ENCODE measurements at regions not wholly inside any gene's neighbourhood (a gene's known extent, or its start where the extent isn't known, plus 50 kb on each side); places are given as distances from the start of the nearest gene placed in this dataset.

- FAIRE-seq, result no peak
- no peak for DNase-seq (ENCODE audit: insufficient read length, low spot score)
- no peak for TF ChIP-seq POU2F2 (IDR thresholded peaks at IDR 0.05; ENCODE audit: low read depth, low read length)
Measured at GRCh38 chr14:56490379-56490778, 89.2 kb upstream of the TMEM260 start.

GRCh38 chr14:56491299-56492285 is 88.0 kb upstream of the TMEM260 start:
- FAIRE-seq (peak; percentile 86), DNase-seq (ENCODE audit: insufficient read length, low spot score) (no peak)
- TF ChIP-seq POLR2AphosphoS5 (IDR thresholded peaks at IDR 0.05; ENCODE audit: low read depth, low read length) (no peak), PAX5 (IDR thresholded peaks at IDR 0.05; ENCODE audit: insufficient read depth, low read length, severe bottlenecking) (no peak), POU2F2 (IDR thresholded peaks at IDR 0.05; ENCODE audit: low read depth, low read length) (no peak), POLR2A (IDR thresholded peaks at IDR 0.05; ENCODE audit: low read depth, low read length) (no peak), TAF1 (IDR thresholded peaks at IDR 0.05; ENCODE audit: low read depth, low read length) (no peak), SPI1 (IDR thresholded peaks at IDR 0.05; ENCODE audit: low read depth, low read length) (no peak)

- FAIRE-seq (no peak), DNase-seq (ENCODE audit: insufficient read length, low spot score) (no peak)
- no peak for TF ChIP-seq POLR2A (IDR thresholded peaks at IDR 0.05; ENCODE audit: low read depth, low read length)
Measured at GRCh38 chr14:56494167-56494566, 85.4 kb upstream of the TMEM260 start.

- TF ChIP-seq POU2F2 (IDR thresholded peaks at IDR 0.05; ENCODE audit: low read depth, low read length), result no peak
- TF ChIP-seq TAF1 (IDR thresholded peaks at IDR 0.05; ENCODE audit: low read depth, low read length), result no peak
- no peak for TF ChIP-seq SPI1 (IDR thresholded peaks at IDR 0.05; ENCODE audit: low read depth, low read length)
- FAIRE-seq (no peak), DNase-seq (ENCODE audit: insufficient read length, low spot score) (no peak)
Measured at GRCh38 chr14:56498112-56498511, 81.5 kb upstream of the TMEM260 start.

- no peak for TF ChIP-seq POLR2A (IDR thresholded peaks at IDR 0.05; ENCODE audit: low read depth, low read length)
- TF ChIP-seq TAF1 (IDR thresholded peaks at IDR 0.05; ENCODE audit: low read depth, low read length), result no peak
- no peak for TF ChIP-seq PAX5 (IDR thresholded peaks at IDR 0.05; ENCODE audit: insufficient read depth, low read length, severe bottlenecking)
- no peak for TF ChIP-seq POLR2AphosphoS5 (IDR thresholded peaks at IDR 0.05; ENCODE audit: low read depth, low read length)
- no peak for TF ChIP-seq SPI1 (IDR thresholded peaks at IDR 0.05; ENCODE audit: low read depth, low read length)
- no peak for TF ChIP-seq POU2F2 (IDR thresholded peaks at IDR 0.05; ENCODE audit: low read depth, low read length)
- DNase-seq (ENCODE audit: insufficient read length, low spot score) (no peak), FAIRE-seq (no peak)
Measured at GRCh38 chr14:56501909-56502530, 77.6 kb upstream of the TMEM260 start.

- TF ChIP-seq POLR2A (IDR thresholded peaks at IDR 0.05; ENCODE audit: low read depth, low read length) (no peak), SPI1 (IDR thresholded peaks at IDR 0.05; ENCODE audit: low read depth, low read length) (no peak), POU2F2 (IDR thresholded peaks at IDR 0.05; ENCODE audit: low read depth, low read length) (no peak), PAX5 (IDR thresholded peaks at IDR 0.05; ENCODE audit: insufficient read depth, low read length, severe bottlenecking) (no peak), POLR2AphosphoS5 (IDR thresholded peaks at IDR 0.05; ENCODE audit: low read depth, low read length) (no peak), TAF1 (IDR thresholded peaks at IDR 0.05; ENCODE audit: low read depth, low read length) (no peak)
- FAIRE-seq (no peak), DNase-seq (ENCODE audit: insufficient read length, low spot score) (no peak)
Measured at GRCh38 chr14:56505361-56505760, 74.2 kb upstream of the TMEM260 start.

DNA sequence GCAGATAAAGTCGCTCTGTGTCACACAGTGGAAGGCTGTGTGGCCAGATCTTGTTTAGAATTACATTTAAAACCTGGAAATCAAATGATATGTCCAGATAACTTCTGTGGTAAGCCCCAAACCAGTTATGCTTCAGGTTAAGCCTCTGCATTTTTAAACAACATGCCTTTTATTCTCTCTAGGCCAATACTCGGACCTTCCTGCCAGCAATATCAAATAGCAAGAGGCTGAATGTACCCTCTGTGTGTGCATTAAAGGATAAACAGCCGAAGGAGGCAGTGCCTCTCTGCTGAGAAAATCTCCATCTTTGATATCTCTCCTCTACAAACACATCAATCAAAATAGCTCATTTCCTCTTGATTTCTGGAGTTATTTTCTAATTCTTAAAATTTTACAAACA is 67.1 kb upstream of the TMEM260 start:
- no peak for DNase-seq (ENCODE audit: insufficient read length, low spot score)
- TF ChIP-seq POLR2AphosphoS5 (IDR thresholded peaks at IDR 0.05; ENCODE audit: low read depth, low read length) (no peak), POLR2A (IDR thresholded peaks at IDR 0.05; ENCODE audit: low read depth, low read length) (no peak), SPI1 (IDR thresholded peaks at IDR 0.05; ENCODE audit: low read depth, low read length) (no peak), TAF1 (IDR thresholded peaks at IDR 0.05; ENCODE audit: low read depth, low read length) (no peak), POU2F2 (IDR thresholded peaks at IDR 0.05; ENCODE audit: low read depth, low read length) (no peak), PAX5 (IDR thresholded peaks at IDR 0.05; ENCODE audit: insufficient read depth, low read length, severe bottlenecking) (no peak)
- no peak for FAIRE-seq

GRCh38 chr14:56514663-56515371 is 64.8 kb upstream of the TMEM260 start:
- DNase-seq (ENCODE audit: insufficient read length, low spot score) (no peak), FAIRE-seq (no peak)
- TF ChIP-seq POU2F2 (IDR thresholded peaks at IDR 0.05; ENCODE audit: low read depth, low read length) (no peak), SPI1 (IDR thresholded peaks at IDR 0.05; ENCODE audit: low read depth, low read length) (no peak), POLR2AphosphoS5 (IDR thresholded peaks at IDR 0.05; ENCODE audit: low read depth, low read length) (no peak), TAF1 (IDR thresholded peaks at IDR 0.05; ENCODE audit: low read depth, low read length) (no peak), POLR2A (IDR thresholded peaks at IDR 0.05; ENCODE audit: low read depth, low read length) (no peak), PAX5 (IDR thresholded peaks at IDR 0.05; ENCODE audit: insufficient read depth, low read length, severe bottlenecking) (no peak)

GRCh38 chr14:56515739-56516138 is 63.9 kb upstream of the TMEM260 start:
- FAIRE-seq (no peak), DNase-seq (ENCODE audit: insufficient read length, low spot score) (no peak)
- no peak for TF ChIP-seq TAF1 (IDR thresholded peaks at IDR 0.05; ENCODE audit: low read depth, low read length)
- no peak for TF ChIP-seq POLR2AphosphoS5 (IDR thresholded peaks at IDR 0.05; ENCODE audit: low read depth, low read length)
- no peak for TF ChIP-seq PAX5 (IDR thresholded peaks at IDR 0.05; ENCODE audit: insufficient read depth, low read length, severe bottlenecking)
- no peak for TF ChIP-seq POU2F2 (IDR thresholded peaks at IDR 0.05; ENCODE audit: low read depth, low read length)
- no peak for TF ChIP-seq POLR2A (IDR thresholded peaks at IDR 0.05; ENCODE audit: low read depth, low read length)
- no peak for TF ChIP-seq SPI1 (IDR thresholded peaks at IDR 0.05; ENCODE audit: low read depth, low read length)
